GM12865 (cell line): ENCODE measurements at regions not wholly inside any gene's neighbourhood (a gene's known extent, or its start where the extent isn't known, plus 50 kb on each side); places are given as distances from the start of the nearest gene placed in this dataset.

ENCODE experiments used
- DNase-seq: peaks from one replicate; pipeline ENCODE4 v3.0.0; 2010; ENCODE audit warnings: low read depth
- H3K4me3 ChIP-seq: 2 replicates; pipeline ENCODE4 v1.5.1; 2011; ENCODE audit warnings: mild to moderate bottlenecking, low read depth, low read length, control low read depth
- CTCF ChIP-seq: IDR thresholded peaks from 2 replicates; pipeline ENCODE4 v1.5.1; 2011; ENCODE audit warnings: low read length, control low read depth, low read depth, inconsistent platforms; ENCODE audit not compliant: insufficient read depth; ENCODE audit errors: missing control alignments

GRCh38 chr9:4389003-4389402 is 89.1 kb upstream of the GLIS3 start:
- no peak for DNase-seq
- TF ChIP-seq CTCF = no peak

GRCh38 chr9:4386819-4387218 is 87.0 kb upstream of the GLIS3 start:
- peak; percentile 11 for TF ChIP-seq CTCF
- no peak overlapping the region for H3K4me3 ChIP-seq
- peak; percentile 52 for DNase-seq

More at GRCh38 chr9:4389003-4389402, 89.1 kb upstream of the GLIS3 start:
- no peak overlapping the region for H3K4me3 ChIP-seq

- no peak for DNase-seq
- TF ChIP-seq CTCF = no peak
- H3K4me3 ChIP-seq = no peak overlapping the region
These were observed 84.9 kb upstream of the GLIS3 start for GRCh38 chr9:4384750-4385149.

GRCh38 chr9:4382722-4383317 is 83.0 kb upstream of the GLIS3 start:
- TF ChIP-seq CTCF = peak; percentile 40
- no peak overlapping the region for H3K4me3 ChIP-seq
- peak; percentile 59 for DNase-seq

GRCh38 chr9:4381744-4382143 is 81.9 kb upstream of the GLIS3 start:
- no peak for DNase-seq
- no peak overlapping the region for H3K4me3 ChIP-seq
- no peak for TF ChIP-seq CTCF

- no peak overlapping the region for H3K4me3 ChIP-seq
- no peak for DNase-seq
- no peak for TF ChIP-seq CTCF
These were observed 80.5 kb upstream of the GLIS3 start for GRCh38 chr9:4380406-4380805.

GRCh38 chr9:4375424-4376200 is 75.7 kb upstream of the GLIS3 start:
- no peak overlapping the region for H3K4me3 ChIP-seq

More at GRCh38 chr9:4375424-4376200, 75.7 kb upstream of the GLIS3 start:
- peak; percentile 21 for TF ChIP-seq CTCF
- DNase-seq = peak; percentile 21
